ENCODE measurements at regions not wholly inside any gene's neighbourhood (a gene's known extent, or its start where the extent isn't known, plus 50 kb on each side); places are given as distances from the start of the nearest gene placed in this dataset.

DNA sequence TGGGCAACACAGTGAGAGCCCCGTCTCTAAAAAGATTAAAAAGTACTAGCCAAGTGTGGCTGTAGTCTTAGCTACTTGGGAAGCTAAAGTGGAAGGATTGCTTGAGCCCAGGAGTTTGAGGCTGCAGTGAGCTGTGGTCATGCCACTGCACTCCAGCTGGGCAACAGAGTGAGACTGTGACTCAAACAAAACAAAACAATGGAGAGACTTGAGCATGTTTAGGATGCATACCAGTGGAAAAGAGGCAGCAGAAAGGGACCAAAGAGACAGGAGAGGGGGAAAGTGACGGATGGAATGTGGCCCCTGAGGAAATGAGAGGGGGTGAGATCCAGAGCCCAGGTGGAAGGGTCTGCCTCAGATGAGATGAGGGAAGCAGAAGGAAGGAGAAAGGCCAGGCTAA is 358.9 kb downstream of the RPS6KC1 start:
- TF ChIP-seq, protein P1, sequence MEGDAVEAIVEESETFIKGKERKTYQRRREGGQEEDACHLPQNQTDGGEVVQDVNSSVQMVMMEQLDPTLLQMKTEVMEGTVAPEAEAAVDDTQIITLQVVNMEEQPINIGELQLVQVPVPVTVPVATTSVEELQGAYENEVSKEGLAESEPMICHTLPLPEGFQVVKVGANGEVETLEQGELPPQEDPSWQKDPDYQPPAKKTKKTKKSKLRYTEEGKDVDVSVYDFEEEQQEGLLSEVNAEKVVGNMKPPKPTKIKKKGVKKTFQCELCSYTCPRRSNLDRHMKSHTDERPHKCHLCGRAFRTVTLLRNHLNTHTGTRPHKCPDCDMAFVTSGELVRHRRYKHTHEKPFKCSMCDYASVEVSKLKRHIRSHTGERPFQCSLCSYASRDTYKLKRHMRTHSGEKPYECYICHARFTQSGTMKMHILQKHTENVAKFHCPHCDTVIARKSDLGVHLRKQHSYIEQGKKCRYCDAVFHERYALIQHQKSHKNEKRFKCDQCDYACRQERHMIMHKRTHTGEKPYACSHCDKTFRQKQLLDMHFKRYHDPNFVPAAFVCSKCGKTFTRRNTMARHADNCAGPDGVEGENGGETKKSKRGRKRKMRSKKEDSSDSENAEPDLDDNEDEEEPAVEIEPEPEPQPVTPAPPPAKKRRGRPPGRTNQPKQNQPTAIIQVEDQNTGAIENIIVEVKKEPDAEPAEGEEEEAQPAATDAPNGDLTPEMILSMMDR (IDR thresholded peaks at IDR 0.05; ENCODE audit: low read length), result no peak
- TF ChIP-seq EZH2phosphoT487 (IDR thresholded peaks at IDR 0.05; ENCODE audit: low read length), result no peak
- no peaks in the 10 kb centered on the region for H3K4me1 ChIP-seq (ENCODE audit: low read length)
- H4K20me1 ChIP-seq (ENCODE audit: insufficient read depth, low read length), result no peaks in the 10 kb centered on the region
- no peak overlapping the region for H3K9ac ChIP-seq (ENCODE audit: low read length)
- no peaks in the 10 kb centered on the region for H3K79me2 ChIP-seq (ENCODE audit: low read length)
- H3K4me3 ChIP-seq (ENCODE audit: low read length), result no peak overlapping the region
- no peaks in the 10 kb centered on the region for H3K27me3 ChIP-seq (replicated peaks; ENCODE audit: insufficient read depth, low read length)
- no peak for DNase-seq
- H3K9me3 ChIP-seq (replicated peaks; ENCODE audit: insufficient read depth, low read length), result no peaks in the 10 kb centered on the region
- no peak overlapping the region for H2AFZ ChIP-seq (ENCODE audit: low read length)
- H3K9me2 ChIP-seq (replicated peaks; ENCODE audit: insufficient read depth, low read length), result no peaks in the 10 kb centered on the region
- no peak overlapping the region for H3K4me2 ChIP-seq (ENCODE audit: low read depth, low read length)
- H3K27ac ChIP-seq (ENCODE audit: low read length), result no peak overlapping the region
- no peaks in the 10 kb centered on the region for H3F3A ChIP-seq (ENCODE audit: insufficient read depth, low read length)
- H3K36me3 ChIP-seq (replicated peaks; ENCODE audit: insufficient read depth, low read length), result no peaks in the 10 kb centered on the region

GRCh38 chr1:213414346-213414745 is 363.3 kb downstream of the RPS6KC1 start:
- DNase-seq, result no peak
- Histone ChIP-seq H3K27ac (ENCODE audit: low read length) (no peak overlapping the region), H3F3A (ENCODE audit: insufficient read depth, low read length) (no peaks in the 10 kb centered on the region), H3K9ac (ENCODE audit: low read length) (no peak overlapping the region), H4K20me1 (ENCODE audit: insufficient read depth, low read length) (no peaks in the 10 kb centered on the region), H3K4me3 (ENCODE audit: low read length) (no peak overlapping the region), H3K9me2 (replicated peaks; ENCODE audit: insufficient read depth, low read length) (no peaks in the 10 kb centered on the region), H3K79me2 (ENCODE audit: low read length) (no peaks in the 10 kb centered on the region), H3K27me3 (replicated peaks; ENCODE audit: insufficient read depth, low read length) (no peaks in the 10 kb centered on the region), H3K36me3 (replicated peaks; ENCODE audit: insufficient read depth, low read length) (no peaks in the 10 kb centered on the region), H3K4me2 (ENCODE audit: low read depth, low read length) (no peak overlapping the region), H3K4me1 (ENCODE audit: low read length) (no peaks in the 10 kb centered on the region), H2AFZ (ENCODE audit: low read length) (no peak overlapping the region), H3K9me3 (replicated peaks; ENCODE audit: insufficient read depth, low read length) (no peaks in the 10 kb centered on the region)
- TF ChIP-seq, protein P1 (IDR thresholded peaks at IDR 0.05; ENCODE audit: low read length), result no peak
- no peak for TF ChIP-seq EZH2phosphoT487 (IDR thresholded peaks at IDR 0.05; ENCODE audit: low read length)
- no peak for TF ChIP-seq EZH2 (optimal IDR thresholded peaks at IDR 0.05; ENCODE audit: low read depth, low read length)

DNA sequence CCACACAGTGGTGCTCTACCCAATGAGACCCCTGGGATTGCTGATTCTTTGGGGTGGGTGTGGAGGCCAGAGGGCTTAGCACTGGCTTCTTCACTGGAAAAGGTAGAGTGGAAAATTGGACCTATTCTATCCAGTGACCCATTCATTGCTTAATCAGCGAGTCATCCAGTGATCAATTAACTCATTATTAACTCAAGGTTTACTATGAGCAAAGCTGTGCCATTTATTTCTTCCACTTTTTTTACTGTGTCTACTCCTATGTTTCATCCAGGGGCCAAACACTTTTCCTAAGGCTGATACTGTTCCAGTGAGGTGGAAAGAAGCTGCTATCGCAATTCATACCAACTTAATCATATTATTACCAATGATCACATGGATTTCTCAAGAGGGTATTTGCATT is 363.9 kb downstream of the RPS6KC1 start:
- no peak overlapping the region for H3K4me2 ChIP-seq (ENCODE audit: low read depth, low read length)
- no peaks in the 10 kb centered on the region for H4K20me1 ChIP-seq (ENCODE audit: insufficient read depth, low read length)
- no peaks in the 10 kb centered on the region for H3K4me1 ChIP-seq (ENCODE audit: low read length)
- TF ChIP-seq, protein P1 (IDR thresholded peaks at IDR 0.05; ENCODE audit: low read length), result no peak
- no peak for TF ChIP-seq EZH2 (optimal IDR thresholded peaks at IDR 0.05; ENCODE audit: low read depth, low read length)
- no peak for TF ChIP-seq EZH2phosphoT487 (IDR thresholded peaks at IDR 0.05; ENCODE audit: low read length)
- no peaks in the 10 kb centered on the region for H3F3A ChIP-seq (ENCODE audit: insufficient read depth, low read length)
- no peak overlapping the region for H3K4me3 ChIP-seq (ENCODE audit: low read length)
- no peaks in the 10 kb centered on the region for H3K9me3 ChIP-seq (replicated peaks; ENCODE audit: insufficient read depth, low read length)
- DNase-seq, result no peak
- no peaks in the 10 kb centered on the region for H3K9me2 ChIP-seq (replicated peaks; ENCODE audit: insufficient read depth, low read length)
- no peak overlapping the region for H2AFZ ChIP-seq (ENCODE audit: low read length)
- no peaks in the 10 kb centered on the region for H3K27me3 ChIP-seq (replicated peaks; ENCODE audit: insufficient read depth, low read length)
- H3K9ac ChIP-seq (ENCODE audit: low read length), result no peak overlapping the region
- H3K36me3 ChIP-seq (replicated peaks; ENCODE audit: insufficient read depth, low read length), result no peaks in the 10 kb centered on the region
- no peak overlapping the region for H3K27ac ChIP-seq (ENCODE audit: low read length)
- H3K79me2 ChIP-seq (ENCODE audit: low read length), result no peaks in the 10 kb centered on the region

All from MM.1S (cell line).